ENCODE measurements at regions not wholly inside any gene's neighbourhood (a gene's known extent, or its start where the extent isn't known, plus 50 kb on each side); places are given as distances from the start of the nearest gene placed in this dataset.

GRCh38 chr4:36779601-36780000, 464.9 kb upstream of the NWD2 start:
- DNase-seq (ENCODE audit: low spot score) (no peak), ATAC-seq (ENCODE audit: insufficient number of reproducible peaks, low FRiP score, low read depth) (no peak)
- Histone ChIP-seq H3K4me1 (ENCODE audit: control insufficient read depth in 1 of 2, low read depth in 2 of 2) (no peaks in the 10 kb centered on the region), H3K9me3 (no peaks in the 10 kb centered on the region), H3K27me3 (replicated peaks; ENCODE audit: insufficient read depth) (no peaks in the 10 kb centered on the region), H3K27ac (no peak overlapping the region), H3K36me3 (no peaks in the 10 kb centered on the region), H3K4me3 (no peak overlapping the region)
- TF ChIP-seq, protein P1, sequence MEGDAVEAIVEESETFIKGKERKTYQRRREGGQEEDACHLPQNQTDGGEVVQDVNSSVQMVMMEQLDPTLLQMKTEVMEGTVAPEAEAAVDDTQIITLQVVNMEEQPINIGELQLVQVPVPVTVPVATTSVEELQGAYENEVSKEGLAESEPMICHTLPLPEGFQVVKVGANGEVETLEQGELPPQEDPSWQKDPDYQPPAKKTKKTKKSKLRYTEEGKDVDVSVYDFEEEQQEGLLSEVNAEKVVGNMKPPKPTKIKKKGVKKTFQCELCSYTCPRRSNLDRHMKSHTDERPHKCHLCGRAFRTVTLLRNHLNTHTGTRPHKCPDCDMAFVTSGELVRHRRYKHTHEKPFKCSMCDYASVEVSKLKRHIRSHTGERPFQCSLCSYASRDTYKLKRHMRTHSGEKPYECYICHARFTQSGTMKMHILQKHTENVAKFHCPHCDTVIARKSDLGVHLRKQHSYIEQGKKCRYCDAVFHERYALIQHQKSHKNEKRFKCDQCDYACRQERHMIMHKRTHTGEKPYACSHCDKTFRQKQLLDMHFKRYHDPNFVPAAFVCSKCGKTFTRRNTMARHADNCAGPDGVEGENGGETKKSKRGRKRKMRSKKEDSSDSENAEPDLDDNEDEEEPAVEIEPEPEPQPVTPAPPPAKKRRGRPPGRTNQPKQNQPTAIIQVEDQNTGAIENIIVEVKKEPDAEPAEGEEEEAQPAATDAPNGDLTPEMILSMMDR (IDR thresholded peaks at IDR 0.05): no peak

DNA sequence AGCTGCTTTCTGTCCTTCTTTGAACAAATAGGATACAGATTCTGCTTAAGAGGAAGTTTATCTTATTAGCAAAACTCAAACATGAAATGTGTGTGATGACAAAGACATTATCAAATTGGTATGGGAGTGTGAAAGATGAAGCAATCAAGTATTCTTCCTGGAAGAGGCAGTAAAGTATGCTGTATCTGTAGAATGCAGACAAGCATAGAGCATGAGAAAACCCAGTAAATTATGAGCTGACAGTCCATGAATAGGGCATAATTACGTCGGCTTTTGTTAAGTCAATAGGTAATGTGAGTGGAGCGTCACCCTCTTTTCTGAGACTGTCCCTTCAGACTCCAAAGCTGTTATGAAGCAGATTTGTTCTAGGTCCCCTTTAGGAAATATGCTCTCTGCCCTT, 458.6 kb upstream of the NWD2 start:
- H3K27ac ChIP-seq: no peak overlapping the region
- no peaks in the 10 kb centered on the region for H3K36me3 ChIP-seq
- ATAC-seq (ENCODE audit: insufficient number of reproducible peaks, low FRiP score, low read depth) (no peak), DNase-seq (ENCODE audit: low spot score) (no peak)
- no peak overlapping the region for H3K4me3 ChIP-seq
- no peaks in the 10 kb centered on the region for H3K9me3 ChIP-seq
- no peaks in the 10 kb centered on the region for H3K4me1 ChIP-seq (ENCODE audit: control insufficient read depth in 1 of 2, low read depth in 2 of 2)
- no peaks in the 10 kb centered on the region for H3K27me3 ChIP-seq (replicated peaks; ENCODE audit: insufficient read depth)
- TF ChIP-seq, protein P1 (IDR thresholded peaks at IDR 0.05): no peak

DNA sequence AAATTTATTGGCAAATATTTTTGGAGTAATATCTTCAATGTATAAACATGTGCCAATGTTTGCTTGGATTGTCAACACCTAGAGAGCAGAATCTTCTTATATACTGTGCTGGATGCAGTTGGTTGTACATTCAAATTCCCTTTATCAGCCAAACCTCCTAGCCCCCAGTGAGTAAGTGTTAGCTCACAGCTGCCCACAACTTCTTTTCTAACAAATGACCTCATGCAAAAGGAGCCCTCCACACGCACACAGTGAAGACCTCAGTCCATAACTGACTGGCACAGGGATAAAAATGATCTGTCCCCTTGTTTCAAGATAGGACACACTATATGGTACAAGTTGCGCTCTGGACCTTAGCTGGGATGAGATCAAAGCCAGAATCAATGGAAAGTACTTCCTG, 458.0 kb upstream of the NWD2 start:
- no peaks in the 10 kb centered on the region for H3K9me3 ChIP-seq
- H3K4me3 ChIP-seq: no peak overlapping the region
- H3K27me3 ChIP-seq (replicated peaks; ENCODE audit: insufficient read depth): no peaks in the 10 kb centered on the region
- TF ChIP-seq, protein P1 (IDR thresholded peaks at IDR 0.05): no peak
- DNase-seq (ENCODE audit: low spot score): no peak
- H3K4me1 ChIP-seq (ENCODE audit: control insufficient read depth in 1 of 2, low read depth in 2 of 2): no peaks in the 10 kb centered on the region
- no peak for ATAC-seq (ENCODE audit: insufficient number of reproducible peaks, low FRiP score, low read depth)
- no peak overlapping the region for H3K27ac ChIP-seq
- no peaks in the 10 kb centered on the region for H3K36me3 ChIP-seq

GRCh38 chr4:36794716-36795115, 449.8 kb upstream of the NWD2 start:
- Histone ChIP-seq H3K4me3 (no peak overlapping the region), H3K27me3 (replicated peaks; ENCODE audit: insufficient read depth) (no peaks in the 10 kb centered on the region), H3K27ac (no peak overlapping the region), H3K36me3 (no peaks in the 10 kb centered on the region), H3K4me1 (ENCODE audit: control insufficient read depth in 1 of 2, low read depth in 2 of 2) (no peaks in the 10 kb centered on the region), H3K9me3 (no peaks in the 10 kb centered on the region)
- TF ChIP-seq, protein P1 (IDR thresholded peaks at IDR 0.05): no peak
- DNase-seq (ENCODE audit: low spot score) (no peak), ATAC-seq (ENCODE audit: insufficient number of reproducible peaks, low FRiP score, low read depth) (no peak)

GRCh38 chr4:36812149-36812548, 432.4 kb upstream of the NWD2 start:
- TF ChIP-seq, protein P1 (IDR thresholded peaks at IDR 0.05): no peak
- Histone ChIP-seq H3K27me3 (replicated peaks; ENCODE audit: insufficient read depth) (no peaks in the 10 kb centered on the region), H3K27ac (no peak overlapping the region), H3K9me3 (no peaks in the 10 kb centered on the region), H3K4me3 (no peak overlapping the region), H3K4me1 (ENCODE audit: control insufficient read depth in 1 of 2, low read depth in 2 of 2) (no peaks in the 10 kb centered on the region), H3K36me3 (no peaks in the 10 kb centered on the region)
- no peak for DNase-seq (ENCODE audit: low spot score)
- no peak for ATAC-seq (ENCODE audit: insufficient number of reproducible peaks, low FRiP score, low read depth)
